ENCODE measurements at regions not wholly inside any gene's neighbourhood (a gene's known extent, or its start where the extent isn't known, plus 50 kb on each side); places are given as distances from the start of the nearest gene placed in this dataset.

- no peak overlapping the region for H3K14ac ChIP-seq (ENCODE audit: low read length)
- no peaks in the 10 kb centered on the region for H3K27me3 ChIP-seq (ENCODE audit: control insufficient read depth in 3 of 3, insufficient read depth in 3 of 3, low read depth in 1 of 3, low read length in 3 of 3)
- H2BK5ac ChIP-seq (ENCODE audit: low read length) = no peak overlapping the region
- DNase-seq (ENCODE audit: low spot score) = no peak
- no peak overlapping the region for H2BK15ac ChIP-seq (ENCODE audit: low read length)
- no peaks in the 10 kb centered on the region for H3K79me1 ChIP-seq (ENCODE audit: low read depth, low read length)
- H3K36me3 ChIP-seq (replicated peaks in 1 of 2; ENCODE audit: control insufficient read depth in 2 of 2, insufficient read depth in 2 of 2, low read length in 2 of 2) = no peaks in the 10 kb centered on the region
- H2BK120ac ChIP-seq (ENCODE audit: low read depth, low read length) = no peak overlapping the region
- no peak overlapping the region for H3K4ac ChIP-seq (ENCODE audit: low read length)
- no peak overlapping the region for H3K4me3 ChIP-seq (ENCODE audit: low read length in 2 of 2)
- H3K4me2 ChIP-seq (ENCODE audit: insufficient read depth, low read length, poor library complexity, severe bottlenecking) = no peak overlapping the region
- no CpG with 5 or more reads among the region's 6 CpGs for WGBS, 2 donors (ENCODE audit: extremely low coverage in 2 of 2, insufficient read length in 2 of 2, insufficient replicate concordance in 1 of 2)
- no peaks in the 10 kb centered on the region for H3K9me3 ChIP-seq (replicated peaks in 1 of 2; ENCODE audit: control insufficient read depth in 2 of 2, insufficient read depth in 1 of 2, low read depth in 1 of 2, low read length in 2 of 2)
- H4K91ac ChIP-seq (ENCODE audit: low read depth, low read length, poor library complexity) = no peak overlapping the region
- no peak overlapping the region for H2AFZ ChIP-seq (ENCODE audit: low read length)
- H3K18ac ChIP-seq (ENCODE audit: low read length) = no peak overlapping the region
- H2BK12ac ChIP-seq (ENCODE audit: low read length) = no peak overlapping the region
- no peak overlapping the region for H3K9ac ChIP-seq (ENCODE audit: low read depth, low read length, poor library complexity)
- peak overlapping the region; percentile 11 for H3K27ac ChIP-seq (replicated peaks; ENCODE audit: low read length)
- no peak overlapping the region for H3K23ac ChIP-seq (ENCODE audit: low read depth, low read length, poor library complexity)
- no peak overlapping the region for H4K8ac ChIP-seq (ENCODE audit: low read depth, low read length)
- H3K4me1 ChIP-seq (ENCODE audit: control insufficient read depth in 2 of 2, insufficient read depth in 1 of 2, low read depth in 1 of 2, low read length in 2 of 2) = peaks cover 0 to 4% of the 10 kb centered on the region in 2 donors
- H2AK5ac ChIP-seq (ENCODE audit: low read depth, low read length) = no peak overlapping the region
Measured at GRCh38 chr3:21877214-21877754, 126.3 kb upstream of the ZNF385D start.

- DNase-seq (ENCODE audit: low spot score) = no peak
- Histone ChIP-seq H2BK15ac (ENCODE audit: low read length) (no peak overlapping the region), H2BK5ac (ENCODE audit: low read length) (no peak overlapping the region), H3K4me2 (ENCODE audit: insufficient read depth, low read length, poor library complexity, severe bottlenecking) (no peak overlapping the region), H3K27me3 (ENCODE audit: control insufficient read depth in 3 of 3, insufficient read depth in 3 of 3, low read depth in 1 of 3, low read length in 3 of 3) (no peaks in the 10 kb centered on the region), H2AFZ (ENCODE audit: low read length) (no peak overlapping the region), H2BK12ac (ENCODE audit: low read length) (no peak overlapping the region), H3K9ac (ENCODE audit: low read depth, low read length, poor library complexity) (no peak overlapping the region), H4K91ac (ENCODE audit: low read depth, low read length, poor library complexity) (no peak overlapping the region), H4K8ac (ENCODE audit: low read depth, low read length) (no peak overlapping the region), H3K4ac (ENCODE audit: low read length) (no peak overlapping the region), H3K36me3 (replicated peaks in 1 of 2; ENCODE audit: control insufficient read depth in 2 of 2, insufficient read depth in 2 of 2, low read length in 2 of 2) (no peaks in the 10 kb centered on the region), H3K27ac (replicated peaks; ENCODE audit: low read length) (no peak overlapping the region), H3K18ac (ENCODE audit: low read length) (no peak overlapping the region), H3K9me3 (replicated peaks in 1 of 2; ENCODE audit: control insufficient read depth in 2 of 2, insufficient read depth in 1 of 2, low read depth in 1 of 2, low read length in 2 of 2) (no peaks in the 10 kb centered on the region), H3K14ac (ENCODE audit: low read length) (no peak overlapping the region), H3K4me3 (ENCODE audit: low read length in 2 of 2) (no peak overlapping the region), H3K79me1 (ENCODE audit: low read depth, low read length) (no peaks in the 10 kb centered on the region), H2BK120ac (ENCODE audit: low read depth, low read length) (no peak overlapping the region), H2AK5ac (ENCODE audit: low read depth, low read length) (no peak overlapping the region), H3K23ac (ENCODE audit: low read depth, low read length, poor library complexity) (no peak overlapping the region), H3K4me1 (ENCODE audit: control insufficient read depth in 2 of 2, insufficient read depth in 1 of 2, low read depth in 1 of 2, low read length in 2 of 2) (peaks cover 0 to 4% of the 10 kb centered on the region in 2 donors)
- WGBS, 2 donors (ENCODE audit: extremely low coverage in 2 of 2, insufficient read length in 2 of 2, insufficient replicate concordance in 1 of 2) = no CpG with 5 or more reads among the region's 7 CpGs
Measured at GRCh38 chr3:21879184-21879886, 128.3 kb upstream of the ZNF385D start.

GRCh38 chr3:21888656-21889055 lies 137.6 kb upstream of the ZNF385D start:
- H2AK5ac ChIP-seq (ENCODE audit: low read depth, low read length) = no peak overlapping the region
- H3K27me3 ChIP-seq (ENCODE audit: control insufficient read depth in 3 of 3, insufficient read depth in 3 of 3, low read depth in 1 of 3, low read length in 3 of 3) = no peaks in the 10 kb centered on the region
- H4K91ac ChIP-seq (ENCODE audit: low read depth, low read length, poor library complexity) = no peak overlapping the region
- no peak for DNase-seq (ENCODE audit: low spot score)
- H2BK5ac ChIP-seq (ENCODE audit: low read length) = no peak overlapping the region
- no peaks in the 10 kb centered on the region for H3K9me3 ChIP-seq (replicated peaks in 1 of 2; ENCODE audit: control insufficient read depth in 2 of 2, insufficient read depth in 1 of 2, low read depth in 1 of 2, low read length in 2 of 2)
- no peak overlapping the region for H3K23ac ChIP-seq (ENCODE audit: low read depth, low read length, poor library complexity)
- H3K4ac ChIP-seq (ENCODE audit: low read length) = no peak overlapping the region
- WGBS, 2 donors (ENCODE audit: extremely low coverage in 2 of 2, insufficient read length in 2 of 2, insufficient replicate concordance in 1 of 2) = no CpG with 5 or more reads among the region's 2 CpGs
- H3K18ac ChIP-seq (ENCODE audit: low read length) = no peak overlapping the region
- H3K79me1 ChIP-seq (ENCODE audit: low read depth, low read length) = no peaks in the 10 kb centered on the region
- no peak overlapping the region for H4K8ac ChIP-seq (ENCODE audit: low read depth, low read length)
- H3K27ac ChIP-seq (replicated peaks; ENCODE audit: low read length) = no peak overlapping the region
- H3K9ac ChIP-seq (ENCODE audit: low read depth, low read length, poor library complexity) = no peak overlapping the region
- no peaks in the 10 kb centered on the region for H3K4me1 ChIP-seq (ENCODE audit: control insufficient read depth in 2 of 2, insufficient read depth in 1 of 2, low read depth in 1 of 2, low read length in 2 of 2)
- H3K4me3 ChIP-seq (ENCODE audit: low read length in 2 of 2) = no peak overlapping the region
- H3K4me2 ChIP-seq (ENCODE audit: insufficient read depth, low read length, poor library complexity, severe bottlenecking) = no peak overlapping the region
- no peak overlapping the region for H2BK120ac ChIP-seq (ENCODE audit: low read depth, low read length)
- peak overlapping the region; percentile 3 for H2AFZ ChIP-seq (ENCODE audit: low read length)
- no peak overlapping the region for H2BK12ac ChIP-seq (ENCODE audit: low read length)
- no peak overlapping the region for H2BK15ac ChIP-seq (ENCODE audit: low read length)
- no peak overlapping the region for H3K14ac ChIP-seq (ENCODE audit: low read length)
- no peaks in the 10 kb centered on the region for H3K36me3 ChIP-seq (replicated peaks in 1 of 2; ENCODE audit: control insufficient read depth in 2 of 2, insufficient read depth in 2 of 2, low read length in 2 of 2)

- Histone ChIP-seq H3K18ac (ENCODE audit: low read length) (peak overlapping the region; percentile 48), H3K27ac (replicated peaks; ENCODE audit: low read length) (no peak overlapping the region), H2AK5ac (ENCODE audit: low read depth, low read length) (no peak overlapping the region), H4K91ac (ENCODE audit: low read depth, low read length, poor library complexity) (no peak overlapping the region), H2BK120ac (ENCODE audit: low read depth, low read length) (no peak overlapping the region), H3K4me3 (ENCODE audit: low read length in 2 of 2) (no peak overlapping the region), H4K8ac (ENCODE audit: low read depth, low read length) (no peak overlapping the region), H2BK15ac (ENCODE audit: low read length) (no peak overlapping the region), H3K23ac (ENCODE audit: low read depth, low read length, poor library complexity) (no peak overlapping the region), H3K79me1 (ENCODE audit: low read depth, low read length) (no peaks in the 10 kb centered on the region), H2BK12ac (ENCODE audit: low read length) (no peak overlapping the region), H3K4me1 (ENCODE audit: control insufficient read depth in 2 of 2, insufficient read depth in 1 of 2, low read depth in 1 of 2, low read length in 2 of 2) (no peaks in the 10 kb centered on the region), H3K9me3 (replicated peaks in 1 of 2; ENCODE audit: control insufficient read depth in 2 of 2, insufficient read depth in 1 of 2, low read depth in 1 of 2, low read length in 2 of 2) (no peaks in the 10 kb centered on the region), H3K36me3 (replicated peaks in 1 of 2; ENCODE audit: control insufficient read depth in 2 of 2, insufficient read depth in 2 of 2, low read length in 2 of 2) (no peaks in the 10 kb centered on the region), H2AFZ (ENCODE audit: low read length) (peak overlapping the region; percentile 3), H3K27me3 (ENCODE audit: control insufficient read depth in 3 of 3, insufficient read depth in 3 of 3, low read depth in 1 of 3, low read length in 3 of 3) (no peaks in the 10 kb centered on the region), H3K4me2 (ENCODE audit: insufficient read depth, low read length, poor library complexity, severe bottlenecking) (no peak overlapping the region), H3K9ac (ENCODE audit: low read depth, low read length, poor library complexity) (no peak overlapping the region), H3K4ac (ENCODE audit: low read length) (no peak overlapping the region), H3K14ac (ENCODE audit: low read length) (no peak overlapping the region), H2BK5ac (ENCODE audit: low read length) (no peak overlapping the region)
- WGBS, 2 donors (ENCODE audit: extremely low coverage in 2 of 2, insufficient read length in 2 of 2, insufficient replicate concordance in 1 of 2) = no CpG with 5 or more reads among the region's 2 CpGs
- no peak for DNase-seq (ENCODE audit: low spot score)
Measured at GRCh38 chr3:21889166-21889565, 138.2 kb upstream of the ZNF385D start.
